GM21367 (cell line): ENCODE measurements at regions not wholly inside any gene's neighbourhood (a gene's known extent, or its start where the extent isn't known, plus 50 kb on each side); places are given as distances from the start of the nearest gene placed in this dataset.

ENCODE experiments used
- ATAC-seq: cut with Tn5 transposase; IDR thresholded peaks from one replicate; pipeline ENCODE4 v1.9.1; 2021; ENCODE audit not compliant: unreplicated experiment

DNA sequence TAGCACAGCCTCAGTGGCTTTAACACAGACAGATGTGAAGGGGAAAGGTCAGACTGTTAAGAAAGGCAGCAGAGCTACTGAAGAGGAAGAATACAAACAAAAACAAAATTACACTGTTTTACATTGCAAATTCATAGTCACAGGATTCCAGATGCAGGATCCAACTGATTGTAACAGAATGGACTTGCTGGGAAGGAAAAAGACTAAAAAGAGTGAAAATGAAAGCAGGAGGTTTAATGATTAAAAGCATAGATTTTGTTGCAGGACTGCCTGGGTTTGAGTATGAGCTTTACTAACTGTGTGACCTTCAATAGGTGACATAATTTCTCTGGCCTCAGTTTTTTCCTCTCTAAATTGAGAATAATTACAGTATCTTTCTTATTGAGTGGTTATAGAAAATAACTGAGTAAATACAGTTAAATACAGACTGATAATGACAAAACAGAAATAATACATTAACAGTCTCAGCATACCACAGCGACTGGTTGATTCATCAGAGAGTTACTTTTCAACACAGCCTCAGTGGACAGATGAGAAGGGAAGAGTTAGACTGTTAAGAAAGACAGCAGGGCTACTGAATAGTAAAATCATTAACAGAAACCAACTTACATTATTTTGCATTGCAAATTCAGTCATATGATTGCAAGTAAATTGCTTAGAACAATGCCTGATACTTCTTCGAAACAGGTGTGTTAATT, 704.2 kb upstream of the TENM4 start:
- ATAC-seq: no peak

DNA sequence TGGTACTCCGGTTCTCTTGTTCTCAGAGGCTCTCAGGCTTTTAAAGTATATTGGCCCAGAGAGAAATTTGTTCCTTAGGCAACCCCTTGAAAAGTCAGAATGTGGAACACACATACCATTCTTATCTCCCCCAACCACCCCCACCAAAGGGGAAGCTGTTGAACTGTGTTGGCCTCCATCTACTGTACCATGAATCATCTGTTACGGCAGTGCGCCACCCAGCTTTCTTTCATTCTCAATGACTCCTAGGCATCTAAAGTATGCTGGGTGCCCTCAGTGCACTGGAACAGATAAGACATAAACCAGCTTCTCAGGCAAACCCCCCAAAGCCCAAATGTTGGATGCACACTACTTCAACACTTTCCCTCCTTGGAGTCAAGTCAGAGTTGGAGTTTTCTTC, 696.2 kb upstream of the TENM4 start:
- ATAC-seq: no peak

DNA sequence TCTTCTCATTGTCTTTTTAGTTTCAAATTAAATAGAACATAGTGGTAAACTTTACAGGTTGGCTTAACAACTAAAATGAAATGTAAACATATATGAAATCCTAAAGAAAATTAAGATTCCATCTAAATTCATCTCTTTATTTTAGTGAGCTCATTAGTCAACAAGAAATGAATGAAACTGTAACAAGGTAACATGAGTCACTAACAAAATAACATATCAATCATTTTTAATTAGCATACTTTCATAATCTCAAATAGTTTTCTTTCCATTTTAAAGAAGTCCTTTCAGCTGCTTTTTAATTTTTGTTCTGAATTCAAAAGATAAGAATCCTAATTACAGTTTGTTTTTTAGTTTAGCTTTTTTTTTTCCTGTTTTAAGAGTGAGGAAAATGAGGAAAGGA, 688.6 kb upstream of the TENM4 start:
- ATAC-seq: no peak

GRCh38 chr11:80122211-80122610, 681.4 kb upstream of the TENM4 start:
- no peak for ATAC-seq

- no peak for ATAC-seq
Observed at GRCh38 chr11:80118073-80118472, 677.2 kb upstream of the TENM4 start.

- ATAC-seq: no peak
Observed at GRCh38 chr11:80116796-80117195, 676.0 kb upstream of the TENM4 start.

DNA sequence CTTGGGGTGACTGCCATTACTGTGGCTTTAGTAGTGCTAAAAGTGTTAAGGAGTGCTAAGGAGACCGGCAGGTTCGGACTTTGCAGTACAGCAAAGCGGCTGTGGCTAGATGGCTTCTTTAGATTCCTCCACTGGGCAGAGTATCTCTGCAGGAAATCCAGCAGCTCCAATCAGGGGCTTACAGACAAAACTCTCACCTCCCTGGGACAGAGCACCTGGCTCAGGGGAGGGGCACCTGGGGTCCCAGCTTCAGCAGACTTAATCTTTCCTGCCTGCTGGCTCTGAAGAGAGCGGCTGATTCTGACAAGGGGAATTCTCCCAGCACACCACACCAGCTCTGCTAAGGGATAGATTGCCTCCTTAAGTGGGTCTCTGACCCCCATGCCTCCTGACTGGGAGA, 668.8 kb upstream of the TENM4 start:
- ATAC-seq: no peak

DNA sequence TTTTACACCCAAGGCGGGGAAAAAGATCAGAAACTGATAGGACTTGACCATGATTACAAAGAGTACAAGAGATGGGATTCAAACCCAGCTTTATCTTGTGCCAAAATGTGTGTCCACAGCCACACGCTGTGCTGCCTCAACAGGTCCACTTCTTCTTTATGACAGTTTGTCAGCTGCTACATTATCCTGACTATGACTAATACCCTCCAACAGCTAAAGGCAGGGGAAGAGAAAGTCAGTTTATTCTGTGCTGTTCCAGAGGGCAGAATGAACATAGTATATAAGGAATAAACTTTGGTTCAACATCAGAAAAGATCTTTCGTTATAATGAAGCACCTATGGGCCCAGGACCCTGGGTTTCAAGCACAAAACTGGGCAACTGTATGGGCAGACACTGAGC, 668.2 kb upstream of the TENM4 start:
- no peak for ATAC-seq

DNA sequence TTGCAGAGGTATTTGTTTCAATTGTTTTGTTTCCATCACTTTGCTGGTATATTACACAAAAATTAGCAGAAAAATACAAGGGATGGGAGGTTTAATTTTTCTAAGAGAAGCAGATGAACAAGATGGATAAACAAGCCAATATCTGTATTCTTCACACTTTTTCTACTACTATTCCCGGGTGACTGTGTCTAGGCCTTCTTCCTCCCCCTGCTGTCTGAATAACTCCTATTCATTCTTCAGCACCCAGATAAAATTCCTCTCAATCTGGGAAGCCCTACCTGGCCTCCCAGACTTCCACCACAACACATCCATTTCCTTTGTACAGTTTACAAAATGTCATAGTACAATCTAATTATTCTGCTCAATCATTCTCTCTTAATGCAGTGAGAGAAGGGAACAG, 666.6 kb upstream of the TENM4 start:
- no peak for ATAC-seq

- no peak for ATAC-seq
Observed at GRCh38 chr11:80104191-80104590, 663.4 kb upstream of the TENM4 start.

DNA sequence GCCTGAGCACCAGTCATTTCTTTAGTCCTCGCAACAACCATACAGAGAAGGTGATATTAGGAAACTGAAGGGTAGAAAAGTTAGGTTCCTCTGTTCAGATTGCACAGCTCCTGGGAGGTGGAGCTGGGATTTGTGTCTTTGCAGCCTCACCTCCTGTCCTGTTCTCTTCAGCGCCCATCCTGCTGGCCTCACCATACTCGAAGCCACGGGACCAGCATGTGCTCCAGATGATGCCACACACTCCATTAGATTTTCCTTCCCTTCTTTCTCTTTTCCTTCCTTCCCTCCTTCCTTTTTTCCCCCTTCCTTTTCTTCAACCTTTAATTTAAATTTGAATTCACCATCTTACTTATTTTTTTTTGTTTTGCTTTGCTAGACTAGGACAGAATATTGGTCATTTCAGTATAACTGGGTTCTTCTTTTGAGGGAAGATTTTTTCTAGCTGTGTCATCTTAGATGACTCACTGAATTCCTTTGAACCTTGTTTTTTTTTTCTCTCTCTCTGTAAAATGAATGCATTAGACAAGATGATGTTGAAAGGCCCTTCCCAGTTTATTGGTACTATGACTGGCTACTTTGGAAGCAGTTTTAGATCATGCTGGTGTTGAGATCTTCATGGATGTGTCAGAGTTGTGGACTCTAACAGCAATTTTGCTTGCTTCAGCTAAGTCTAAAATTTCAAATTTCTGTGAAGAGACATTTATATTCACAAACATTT, 662.5 kb upstream of the TENM4 start:
- no peak for ATAC-seq

DNA sequence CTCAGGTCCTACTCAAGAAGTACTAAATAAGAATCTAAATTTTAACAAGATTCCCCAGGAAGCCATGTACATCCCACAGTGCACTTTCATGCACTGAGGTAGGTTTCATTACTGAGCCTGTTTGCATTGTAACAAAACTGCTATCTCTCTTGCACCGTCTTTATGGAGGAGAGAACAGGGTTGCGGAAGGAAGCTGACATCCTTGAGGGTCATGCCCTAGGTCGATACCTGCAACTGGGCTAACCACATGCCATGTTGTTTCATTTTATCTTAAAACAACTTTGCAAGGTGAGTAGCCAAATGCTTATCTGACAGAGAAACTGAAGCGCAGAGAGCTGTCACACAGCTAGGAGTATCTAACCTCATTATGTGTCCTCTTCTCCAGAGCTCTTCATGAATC, 656.3 kb upstream of the TENM4 start:
- no peak for ATAC-seq

DNA sequence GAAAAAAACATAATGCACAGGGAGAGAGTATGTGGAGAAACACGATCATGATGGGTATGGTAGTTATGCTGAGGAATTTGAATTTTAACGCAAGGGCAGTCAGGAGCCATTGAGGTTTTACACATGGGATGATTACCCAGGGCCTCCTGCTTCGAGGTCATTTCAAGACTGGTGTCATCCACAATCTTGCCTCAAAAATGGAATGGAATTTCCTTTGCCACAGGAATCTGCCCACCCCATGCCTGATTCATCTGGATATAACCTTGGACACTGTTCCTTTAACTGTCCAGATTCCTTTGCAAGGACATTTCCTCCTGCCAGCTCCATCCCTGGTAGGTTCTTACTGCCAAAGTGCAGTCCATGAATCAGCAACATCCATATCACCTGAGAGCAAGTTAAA, 655.9 kb upstream of the TENM4 start:
- no peak for ATAC-seq

DNA sequence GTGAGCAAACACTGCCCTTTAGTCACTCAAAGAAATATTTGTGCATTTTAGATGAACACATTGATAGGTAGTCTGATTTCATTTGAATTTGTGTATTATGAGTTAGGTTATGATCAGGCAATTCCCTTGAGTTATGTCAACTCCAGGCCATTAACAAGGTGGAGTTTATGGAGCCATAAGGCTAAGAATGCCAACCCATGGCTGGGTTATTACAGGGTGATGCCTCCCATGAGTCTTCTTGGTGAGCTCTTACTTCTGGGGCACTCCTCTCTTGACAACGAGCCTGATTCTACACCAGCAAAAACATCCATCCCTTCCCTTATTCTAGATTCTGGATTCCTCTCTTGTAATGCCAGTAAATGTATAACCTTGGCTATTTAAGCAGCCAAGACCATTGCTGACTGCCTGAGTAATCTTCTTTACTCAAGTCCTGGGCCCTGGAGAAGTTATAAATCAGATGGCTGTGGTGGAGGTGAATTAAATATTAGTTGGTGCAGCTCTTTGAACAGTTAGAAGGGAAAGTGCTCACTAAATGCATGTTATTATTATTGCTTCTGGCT, 645.7 kb upstream of the TENM4 start:
- ATAC-seq: no peak

DNA sequence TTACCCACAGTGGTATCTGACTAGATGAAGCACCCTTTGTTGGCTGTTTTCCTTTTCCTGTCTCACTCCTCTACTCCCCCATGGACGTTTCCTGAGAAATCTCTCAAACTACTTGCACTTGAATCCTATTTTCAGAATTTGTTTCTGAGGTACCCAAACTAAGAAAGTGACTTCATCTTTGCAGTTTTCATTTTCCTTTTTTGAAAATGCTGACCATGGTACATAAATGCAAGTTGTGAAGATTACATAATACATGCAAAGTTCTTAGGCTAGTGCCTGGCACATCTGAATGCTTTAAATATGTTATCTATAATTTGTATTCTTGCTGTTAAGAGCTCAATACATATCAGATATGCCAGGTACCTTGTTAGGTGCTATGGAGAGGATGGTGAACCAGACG, 644.7 kb upstream of the TENM4 start:
- ATAC-seq: no peak

DNA sequence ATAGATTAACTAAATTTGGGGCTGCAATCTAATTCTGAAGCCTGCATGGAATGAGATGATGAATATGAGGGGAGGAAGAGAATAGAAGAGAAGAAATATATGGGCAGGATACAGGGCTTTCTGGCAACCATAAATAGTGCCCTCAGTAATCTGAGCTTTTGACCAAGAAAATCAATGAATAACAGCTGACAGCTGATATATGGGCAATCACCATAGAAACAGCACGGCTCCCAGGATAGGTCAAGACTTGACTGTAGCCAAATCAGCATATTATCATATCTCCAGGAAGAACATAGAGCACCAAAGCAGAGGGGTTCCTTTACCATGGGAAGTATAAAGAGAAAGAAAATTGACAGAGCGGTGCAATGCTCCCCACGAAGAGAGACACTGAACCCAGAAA, 643.8 kb upstream of the TENM4 start:
- ATAC-seq: no peak

DNA sequence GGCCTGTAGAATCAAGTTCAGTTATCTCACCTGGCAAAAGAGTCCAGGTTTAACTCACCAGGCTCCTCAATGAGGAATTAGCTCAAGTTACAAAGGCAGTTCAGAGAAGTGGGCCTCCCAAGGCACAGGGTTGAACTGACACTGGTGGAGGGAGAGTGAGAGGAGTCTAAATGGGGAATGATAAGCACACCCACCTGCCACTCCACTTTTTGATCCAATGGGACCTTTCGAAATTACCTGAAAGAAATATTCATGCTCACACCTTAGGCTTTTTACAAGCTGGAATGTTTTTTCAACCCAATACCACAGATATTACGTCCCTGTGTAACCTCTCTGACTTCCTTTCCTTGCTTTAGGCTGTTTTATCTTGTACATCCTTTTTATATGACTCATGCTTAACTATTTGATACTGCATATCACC, 642.7 kb upstream of the TENM4 start:
- no peak for ATAC-seq

DNA sequence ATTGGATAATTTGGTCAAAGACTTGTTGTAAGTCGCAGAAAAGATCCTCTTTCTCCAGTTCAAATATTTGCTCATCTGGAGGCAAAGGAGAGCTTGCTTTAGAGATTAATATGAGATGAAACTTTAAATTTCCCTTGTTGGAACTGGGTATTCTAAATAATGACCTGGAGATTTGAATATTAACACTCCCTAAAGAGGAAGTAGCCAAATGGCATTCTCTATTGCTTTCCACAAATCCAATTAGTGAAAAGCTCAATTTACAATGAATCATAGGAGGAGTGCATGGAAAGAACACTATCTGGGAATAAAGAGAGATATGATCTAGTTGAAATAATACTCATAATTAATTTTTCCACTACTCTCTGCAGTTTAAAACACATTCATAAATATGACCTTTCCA, 641.6 kb upstream of the TENM4 start:
- ATAC-seq: no peak

- ATAC-seq: no peak
Observed at GRCh38 chr11:80077113-80077512, 636.3 kb upstream of the TENM4 start.

GRCh38 chr11:80074837-80075236, 634.0 kb upstream of the TENM4 start:
- ATAC-seq: no peak

DNA sequence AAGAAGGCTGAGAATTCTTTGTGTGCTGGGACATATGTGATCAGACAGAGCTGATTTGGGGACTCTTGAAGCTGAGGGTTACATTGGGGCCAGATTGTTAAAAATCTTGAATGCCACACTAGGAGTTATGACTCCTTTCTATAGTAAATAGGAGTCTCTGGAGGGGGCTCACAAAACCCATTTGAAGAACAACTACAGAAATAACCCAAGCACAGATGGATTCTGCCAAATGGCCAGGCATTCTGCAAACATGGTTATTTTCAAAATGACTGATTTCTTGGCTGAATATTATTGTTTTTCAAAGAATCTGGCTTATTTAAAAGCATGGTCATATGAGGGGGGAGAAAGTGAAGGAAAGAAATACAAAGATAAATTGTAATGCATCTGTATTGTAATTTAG, 625.5 kb upstream of the TENM4 start:
- no peak for ATAC-seq

- ATAC-seq: no peak
Observed at GRCh38 chr11:80065086-80065485, 624.3 kb upstream of the TENM4 start.

- no peak for ATAC-seq
Observed at GRCh38 chr11:80061056-80061455, 620.2 kb upstream of the TENM4 start.
